ENCODE measurements at regions not wholly inside any gene's neighbourhood (a gene's known extent, or its start where the extent isn't known, plus 50 kb on each side); places are given as distances from the start of the nearest gene placed in this dataset.

DNA sequence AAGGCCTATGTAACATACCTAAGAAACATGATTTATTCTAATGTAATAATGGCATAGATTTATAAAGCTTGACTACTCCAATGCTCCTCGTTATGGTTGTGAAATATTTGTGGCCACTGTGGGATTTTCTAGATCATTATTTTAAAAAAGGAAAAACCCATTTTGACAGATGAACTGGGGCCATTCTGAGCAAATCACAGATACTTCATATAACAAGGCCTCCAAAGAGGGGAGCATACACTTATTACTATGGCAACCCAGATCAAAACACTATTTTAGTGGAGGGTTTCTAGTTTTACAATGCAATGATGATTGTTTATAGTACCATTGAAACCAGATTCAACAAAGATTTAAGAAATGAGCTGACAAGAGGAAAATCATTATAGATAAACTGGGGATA, 346.6 kb downstream of the ZNF326 start:
- TF ChIP-seq, protein P1, sequence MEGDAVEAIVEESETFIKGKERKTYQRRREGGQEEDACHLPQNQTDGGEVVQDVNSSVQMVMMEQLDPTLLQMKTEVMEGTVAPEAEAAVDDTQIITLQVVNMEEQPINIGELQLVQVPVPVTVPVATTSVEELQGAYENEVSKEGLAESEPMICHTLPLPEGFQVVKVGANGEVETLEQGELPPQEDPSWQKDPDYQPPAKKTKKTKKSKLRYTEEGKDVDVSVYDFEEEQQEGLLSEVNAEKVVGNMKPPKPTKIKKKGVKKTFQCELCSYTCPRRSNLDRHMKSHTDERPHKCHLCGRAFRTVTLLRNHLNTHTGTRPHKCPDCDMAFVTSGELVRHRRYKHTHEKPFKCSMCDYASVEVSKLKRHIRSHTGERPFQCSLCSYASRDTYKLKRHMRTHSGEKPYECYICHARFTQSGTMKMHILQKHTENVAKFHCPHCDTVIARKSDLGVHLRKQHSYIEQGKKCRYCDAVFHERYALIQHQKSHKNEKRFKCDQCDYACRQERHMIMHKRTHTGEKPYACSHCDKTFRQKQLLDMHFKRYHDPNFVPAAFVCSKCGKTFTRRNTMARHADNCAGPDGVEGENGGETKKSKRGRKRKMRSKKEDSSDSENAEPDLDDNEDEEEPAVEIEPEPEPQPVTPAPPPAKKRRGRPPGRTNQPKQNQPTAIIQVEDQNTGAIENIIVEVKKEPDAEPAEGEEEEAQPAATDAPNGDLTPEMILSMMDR (IDR thresholded peaks at IDR 0.05), result no peak
- no peak for TF ChIP-seq POLR2A (IDR thresholded peaks at IDR 0.05)

All from adrenal gland (tissue), 5 donors.